Spinal cord (tissue), 9 donors: ENCODE measurements at regions not wholly inside any gene's neighbourhood (a gene's known extent, or its start where the extent isn't known, plus 50 kb on each side); places are given as distances from the start of the nearest gene placed in this dataset.
A peak's percentile ranks its signal among the peaks of the same experiment; 100 is the strongest.
"Not testable (repeated sequence)": the region's sequence is repeated elsewhere in the genome, so short reads cannot be mapped to it uniquely, and the experiment has no call there.

ENCODE experiments used
- DNase-seq, 6 donors: peaks; one replicate each; pipeline versions ENCODE4 v3.0.0 to v3.0.0-alpha.2; 2013 to 2015; ENCODE audit warnings: low spot score in 6 of 6, low read depth in 4 of 6
- H3K27ac ChIP-seq: one replicate; pipeline ENCODE4 v1.5.1; 2013; ENCODE audit warnings: low read depth, low read length, control low read depth
- H3K27me3 ChIP-seq: one replicate; pipeline ENCODE4 v1.6.1; 2013; ENCODE audit warnings: low read length; ENCODE audit not compliant: control insufficient read depth, insufficient read depth
- H3K36me3 ChIP-seq: one replicate; pipeline ENCODE4 v1.6.1; 2013; ENCODE audit warnings: low read length; ENCODE audit not compliant: control insufficient read depth, insufficient read depth
- H3K4me1 ChIP-seq: one replicate; pipeline ENCODE4 v1.6.1; 2013; ENCODE audit warnings: low read length; ENCODE audit not compliant: control insufficient read depth, insufficient read depth
- H3K4me3 ChIP-seq: one replicate; pipeline ENCODE4 v1.5.1; 2013; ENCODE audit warnings: low read depth, low read length, control low read depth
- H3K9me3 ChIP-seq: one replicate; pipeline ENCODE4 v1.6.1; 2013; ENCODE audit warnings: low read length; ENCODE audit not compliant: control insufficient read depth, insufficient read depth
- WGBS: methylation state at CpG from one replicate; pipeline ENCODE4 v1.1.5; 2013; ENCODE audit warnings: missing lambda C conversion rate; ENCODE audit not compliant: insufficient coverage; 5-methylcytosine and 5-hydroxymethylcytosine counted together
- donor health status: healthy.

- H3K4me1 ChIP-seq, DNase-seq, H3K27me3 ChIP-seq, H3K4me3 ChIP-seq, H3K36me3 ChIP-seq, H3K27ac ChIP-seq, H3K9me3 ChIP-seq: not testable (repeated sequence)
- WGBS, result no CpG with 5 or more reads among the region's 2 CpGs
These were observed 415.5 kb downstream of the TGIF2LX start for GRCh38 chrX:90337161-90337560.

GRCh38 chrX:90369632-90370031, 447.9 kb downstream of the TGIF2LX start:
- DNase-seq, H3K27me3 ChIP-seq, H3K9me3 ChIP-seq, H3K4me3 ChIP-seq, H3K27ac ChIP-seq, H3K4me1 ChIP-seq, H3K36me3 ChIP-seq: not testable (repeated sequence)
- no CpG with 5 or more reads among the region's 4 CpGs for WGBS

- no CpG with 5 or more reads among the region's 3 CpGs for WGBS
- not testable (repeated sequence) for DNase-seq, H3K4me1 ChIP-seq, H3K27ac ChIP-seq, H3K4me3 ChIP-seq, H3K9me3 ChIP-seq, H3K36me3 ChIP-seq, H3K27me3 ChIP-seq
These were observed 476.3 kb downstream of the TGIF2LX start for GRCh38 chrX:90398020-90398419.

DNA sequence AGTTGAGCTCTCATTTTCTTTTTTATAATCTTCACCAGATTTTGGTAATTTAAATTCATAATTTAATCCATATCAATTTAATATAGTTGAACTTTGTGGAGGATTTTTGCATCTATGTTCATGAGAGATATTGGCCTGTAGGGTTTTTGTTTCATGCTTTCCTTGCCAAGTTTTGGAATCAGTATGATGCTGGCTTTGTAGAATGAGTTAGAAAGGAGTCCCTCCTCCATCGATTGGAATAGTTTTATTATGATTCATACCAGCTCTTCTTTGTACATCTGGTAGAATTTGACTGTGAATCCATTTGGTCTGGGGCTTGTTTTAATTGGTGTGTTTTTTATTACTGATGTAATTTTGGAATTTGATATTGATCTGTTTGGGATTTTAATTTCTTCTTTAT, 480.5 kb downstream of the TGIF2LX start:
- not testable (repeated sequence) for DNase-seq, H3K4me1 ChIP-seq, H3K36me3 ChIP-seq, H3K27ac ChIP-seq, H3K4me3 ChIP-seq, H3K27me3 ChIP-seq, H3K9me3 ChIP-seq
- no CpG with 5 or more reads among the region's 1 CpG for WGBS

DNA sequence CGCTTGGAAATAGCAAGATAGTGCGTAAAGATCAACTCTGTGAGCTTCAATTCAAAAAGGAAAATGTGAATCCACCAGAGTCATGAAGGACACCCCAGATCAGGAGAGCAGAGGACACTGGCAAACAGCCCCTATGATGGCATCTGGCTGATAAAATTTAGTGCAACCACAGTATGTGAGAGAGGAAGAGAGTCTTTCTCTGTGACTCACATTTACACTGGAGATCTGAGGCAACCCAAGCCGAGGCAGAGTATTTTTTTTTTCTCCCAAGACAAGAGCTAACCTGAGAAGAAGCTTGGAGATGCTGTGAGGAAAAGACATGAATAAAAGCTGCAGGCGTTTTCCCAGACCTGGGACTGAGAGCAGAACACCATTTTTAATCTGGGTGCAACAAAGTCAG, 482.2 kb downstream of the TGIF2LX start:
- DNase-seq, H3K9me3 ChIP-seq, H3K4me3 ChIP-seq, H3K4me1 ChIP-seq, H3K36me3 ChIP-seq, H3K27me3 ChIP-seq, H3K27ac ChIP-seq: not testable (repeated sequence)
- 89% methylated on average over 2 of the region's 4 CpGs for WGBS

DNA sequence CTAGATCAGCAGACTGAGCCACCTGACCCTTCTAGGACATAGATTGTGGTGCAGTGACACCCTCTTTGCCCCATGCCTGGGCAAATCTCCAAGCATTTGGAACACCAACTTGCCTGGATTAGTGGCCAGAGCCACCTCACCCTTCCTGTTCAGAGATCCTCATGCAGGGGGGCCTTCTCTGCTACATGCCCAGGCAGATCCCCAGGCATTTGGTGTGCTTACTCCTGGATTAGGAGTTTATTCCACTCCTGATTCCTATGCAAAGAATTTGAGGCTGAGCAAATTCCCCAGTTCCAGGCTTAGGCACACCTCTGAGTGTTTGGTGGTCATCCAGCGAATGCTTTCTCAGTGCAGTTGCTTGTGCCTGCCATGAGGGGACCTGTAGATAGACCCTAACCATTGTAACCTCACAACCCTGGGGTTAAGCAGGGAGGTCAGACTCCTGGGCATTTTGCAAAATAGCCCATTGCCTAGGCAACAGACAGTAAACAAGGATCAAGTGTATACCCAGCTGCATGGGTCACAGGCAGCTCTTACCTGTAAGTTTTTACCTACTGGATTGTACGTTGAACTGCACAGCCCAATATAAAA, 483.2 kb downstream of the TGIF2LX start:
- H3K27me3 ChIP-seq, H3K4me1 ChIP-seq, H3K9me3 ChIP-seq, DNase-seq, H3K4me3 ChIP-seq, H3K36me3 ChIP-seq, H3K27ac ChIP-seq: not testable (repeated sequence)
- WGBS, result no CpG with 5 or more reads among the region's 2 CpGs

- not testable (repeated sequence) for H3K9me3 ChIP-seq, H3K4me1 ChIP-seq, DNase-seq, H3K27me3 ChIP-seq, H3K4me3 ChIP-seq, H3K27ac ChIP-seq, H3K36me3 ChIP-seq
- WGBS, result no CpG with 5 or more reads among the region's 13 CpGs
These were observed 532.1 kb downstream of the TGIF2LX start for GRCh38 chrX:90453770-90454338.

GRCh38 chrX:90458071-90458899, 536.6 kb downstream of the TGIF2LX start:
- H3K9me3 ChIP-seq, H3K27me3 ChIP-seq, H3K4me1 ChIP-seq, H3K27ac ChIP-seq, H3K4me3 ChIP-seq, H3K36me3 ChIP-seq: not testable (repeated sequence)
- WGBS, result 77% methylated on average over 4 of the region's 9 CpGs
- peak in 1 of 6 donors; percentile 2 for DNase-seq

GRCh38 chrX:90474445-90474844, 552.7 kb downstream of the TGIF2LX start:
- not testable (repeated sequence) for H3K4me3 ChIP-seq, H3K36me3 ChIP-seq, H3K27me3 ChIP-seq, H3K4me1 ChIP-seq, H3K27ac ChIP-seq, H3K9me3 ChIP-seq, DNase-seq
- WGBS, result no CpG with 5 or more reads among the region's 3 CpGs

GRCh38 chrX:90485406-90485805, 563.7 kb downstream of the TGIF2LX start:
- H3K4me1 ChIP-seq, result not testable (repeated sequence)
- WGBS, result no CpG with 5 or more reads among the region's 3 CpGs

More at GRCh38 chrX:90485406-90485805, 563.7 kb downstream of the TGIF2LX start:
- not testable (repeated sequence) for H3K27me3 ChIP-seq, DNase-seq, H3K36me3 ChIP-seq, H3K4me3 ChIP-seq, H3K27ac ChIP-seq, H3K9me3 ChIP-seq
